ENCODE measurements at regions not wholly inside any gene's neighbourhood (a gene's known extent, or its start where the extent isn't known, plus 50 kb on each side); places are given as distances from the start of the nearest gene placed in this dataset.

GRCh38 chr14:25836636-25837035, 761.2 kb downstream of the NOVA1 start:
- Histone ChIP-seq H3K27me3 (ENCODE audit: insufficient read depth, low read depth, low read length) (no peaks in the 10 kb centered on the region), H4K20me1 (ENCODE audit: insufficient read depth) (no peaks in the 10 kb centered on the region), H3K9ac (ENCODE audit: low read length) (peak overlapping the region; percentile 46), H2AFZ (ENCODE audit: low read depth, low read length) (no peak overlapping the region), H3K9me2 (ENCODE audit: insufficient read depth, low read length) (no peaks in the 10 kb centered on the region), H3K79me2 (replicated peaks; ENCODE audit: insufficient read depth, low read length) (no peaks in the 10 kb centered on the region), H3F3A (ENCODE audit: insufficient read depth, low read length, poor library complexity, severe bottlenecking) (peaks cover 4% of the 10 kb centered on the region), H3K36me3 (ENCODE audit: insufficient read depth, low read length) (no peaks in the 10 kb centered on the region), H3K27ac (ENCODE audit: low read length) (peak overlapping the region; percentile 85), H3K4me2 (ENCODE audit: low read length) (peak overlapping the region; percentile 24), H3K4me3 (ENCODE audit: low read length) (peak overlapping the region; percentile 31), H3K9me3 (ENCODE audit: low read length) (no peaks in the 10 kb centered on the region)
- no peak for TF ChIP-seq MXI1 (conservative IDR thresholded peaks at IDR 0.05; ENCODE audit: poor library complexity, severe bottlenecking)
- TF ChIP-seq POLR2AphosphoS5 (IDR thresholded peaks at IDR 0.05), result peak; percentile 86
- TF ChIP-seq RAD21 (conservative IDR thresholded peaks at IDR 0.05), result peak; percentile 54
- no peak for TF ChIP-seq REST (IDR thresholded peaks at IDR 0.05; ENCODE audit: borderline replicate concordance)
- TF ChIP-seq CTCF (IDR thresholded peaks at IDR 0.05; ENCODE audit: poor library complexity, severe bottlenecking), result no peak
- peak; percentile 92 for TF ChIP-seq EP300 (conservative IDR thresholded peaks at IDR 0.05; ENCODE audit: poor library complexity, severe bottlenecking)
- TF ChIP-seq SMC3 (conservative IDR thresholded peaks at IDR 0.05; ENCODE audit: poor library complexity), result peak; percentile 32

- H3K9me2 ChIP-seq (ENCODE audit: insufficient read depth, low read length), result no peaks in the 10 kb centered on the region
- H4K20me1 ChIP-seq (ENCODE audit: insufficient read depth), result no peaks in the 10 kb centered on the region
- no peak overlapping the region for H3K27ac ChIP-seq (ENCODE audit: low read length)
- no peaks in the 10 kb centered on the region for H3K79me2 ChIP-seq (replicated peaks; ENCODE audit: insufficient read depth, low read length)
- H3F3A ChIP-seq (ENCODE audit: insufficient read depth, low read length, poor library complexity, severe bottlenecking), result peaks cover 4% of the 10 kb centered on the region
- no peak overlapping the region for H3K9ac ChIP-seq (ENCODE audit: low read length)
- H3K9me3 ChIP-seq (ENCODE audit: low read length), result no peaks in the 10 kb centered on the region
- no peak overlapping the region for H2AFZ ChIP-seq (ENCODE audit: low read depth, low read length)
- no peaks in the 10 kb centered on the region for H3K27me3 ChIP-seq (ENCODE audit: insufficient read depth, low read depth, low read length)
- no peak overlapping the region for H3K4me2 ChIP-seq (ENCODE audit: low read length)
- no peaks in the 10 kb centered on the region for H3K36me3 ChIP-seq (ENCODE audit: insufficient read depth, low read length)
- TF ChIP-seq RAD21 (conservative IDR thresholded peaks at IDR 0.05), result peak; percentile 89
- peak; percentile 82 for TF ChIP-seq CTCF (IDR thresholded peaks at IDR 0.05; ENCODE audit: poor library complexity, severe bottlenecking)
- TF ChIP-seq SMC3 (conservative IDR thresholded peaks at IDR 0.05; ENCODE audit: poor library complexity), result peak; percentile 88
- no peak for TF ChIP-seq EP300 (conservative IDR thresholded peaks at IDR 0.05; ENCODE audit: poor library complexity, severe bottlenecking)
- no peak overlapping the region for H3K4me3 ChIP-seq (ENCODE audit: low read length)
These were observed 764.3 kb downstream of the NOVA1 start for GRCh38 chr14:25833341-25834126.

Data from neural cell (in vitro differentiated cells).